NCI-H748 (cell line): ENCODE measurements at regions not wholly inside any gene's neighbourhood (a gene's known extent, or its start where the extent isn't known, plus 50 kb on each side); places are given as distances from the start of the nearest gene placed in this dataset.
"Not testable (repeated sequence)": the region's sequence is repeated elsewhere in the genome, so short reads cannot be mapped to it uniquely, and the experiment has no call there.

Experiments
- DNase-seq: peaks from one replicate; lab custom pipeline; 2025; ENCODE audit not compliant: unreplicated experiment; lab: John Stamatoyannopoulos, UW

GRCh38 chr18:30712383-30712782 lies 330.2 kb downstream of the DSC3 start:
- DNase-seq = no peak

GRCh38 chr18:30709595-30709994 lies 332.9 kb downstream of the DSC3 start:
- DNase-seq = no peak

- DNase-seq = no peak
Observed at GRCh38 chr18:30705943-30706342, 336.6 kb downstream of the DSC3 start.

GRCh38 chr18:30698571-30698970 lies 344.0 kb downstream of the DSC3 start:
- no peak for DNase-seq

GRCh38 chr18:30696201-30696600 lies 346.3 kb downstream of the DSC3 start:
- no peak for DNase-seq

GRCh38 chr18:30694773-30695172 lies 347.8 kb downstream of the DSC3 start:
- DNase-seq = no peak

- no peak for DNase-seq
Observed at GRCh38 chr18:30689216-30689615, 353.3 kb downstream of the DSC3 start.

- DNase-seq = no peak
Observed at GRCh38 chr18:30687501-30687900, 355.0 kb downstream of the DSC3 start.

GRCh38 chr18:30684825-30685481 lies 357.6 kb downstream of the DSC3 start:
- DNase-seq = no peak

GRCh38 chr18:30683836-30684235 lies 358.7 kb downstream of the DSC3 start:
- no peak for DNase-seq

- DNase-seq = no peak
Observed at GRCh38 chr18:30682672-30683071, 359.9 kb downstream of the DSC3 start.

GRCh38 chr18:30679285-30679930 lies 363.1 kb downstream of the DSC3 start:
- no peak for DNase-seq

- DNase-seq = not testable (repeated sequence)
Observed at GRCh38 chr18:30677813-30678212, 364.7 kb downstream of the DSC3 start.

- DNase-seq = no peak
Observed at GRCh38 chr18:30676053-30676480, 366.5 kb downstream of the DSC3 start.

- no peak for DNase-seq
Observed at GRCh38 chr18:30675493-30675892, 367.0 kb downstream of the DSC3 start.

GRCh38 chr18:30675072-30675471 lies 367.5 kb downstream of the DSC3 start:
- DNase-seq = no peak

- no peak for DNase-seq
Observed at GRCh38 chr18:30674596-30674995, 367.9 kb downstream of the DSC3 start.

- DNase-seq = not testable (repeated sequence)
Observed at GRCh38 chr18:30672439-30672838, 370.1 kb downstream of the DSC3 start.

- DNase-seq = no peak
Observed at GRCh38 chr18:30658306-30658705, 384.2 kb downstream of the DSC3 start.

- no peak for DNase-seq
Observed at GRCh38 chr18:30652387-30652786, 390.2 kb downstream of the DSC3 start.

GRCh38 chr18:30650499-30650898 lies 392.0 kb downstream of the DSC3 start:
- DNase-seq = no peak

- DNase-seq = no peak
Observed at GRCh38 chr18:30644158-30644557, 398.4 kb downstream of the DSC3 start.

- no peak for DNase-seq
Observed at GRCh38 chr18:30639361-30639760, 403.2 kb downstream of the DSC3 start.
